ENCODE measurements at regions not wholly inside any gene's neighbourhood (a gene's known extent, or its start where the extent isn't known, plus 50 kb on each side); places are given as distances from the start of the nearest gene placed in this dataset.
"Not testable (repeated sequence)": the region's sequence is repeated elsewhere in the genome, so short reads cannot be mapped to it uniquely, and the experiment has no call there.

DNA sequence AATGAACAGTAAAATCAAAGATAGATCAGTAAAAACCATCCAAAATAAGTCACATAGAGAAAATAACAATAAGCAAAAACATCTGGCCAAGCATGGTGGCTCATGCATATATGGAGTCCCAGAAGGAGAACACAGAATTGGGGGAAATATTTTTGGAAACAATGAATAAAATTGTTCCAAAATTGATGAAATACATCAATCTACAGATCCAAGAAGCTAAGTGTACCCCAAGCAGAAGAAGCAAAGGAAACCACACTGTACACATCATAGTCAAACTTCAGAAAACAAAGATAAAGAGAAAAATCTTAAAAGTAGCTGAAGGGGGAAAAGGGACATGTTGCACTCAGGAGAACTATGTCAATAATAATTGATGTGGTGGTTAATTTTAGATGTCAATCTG lies 80.4 kb upstream of the RMP24 start (continued):
- no peak for TF ChIP-seq EZH2 (IDR thresholded peaks at IDR 0.05; ENCODE audit: low read depth, low read length, severe bottlenecking)

DNA sequence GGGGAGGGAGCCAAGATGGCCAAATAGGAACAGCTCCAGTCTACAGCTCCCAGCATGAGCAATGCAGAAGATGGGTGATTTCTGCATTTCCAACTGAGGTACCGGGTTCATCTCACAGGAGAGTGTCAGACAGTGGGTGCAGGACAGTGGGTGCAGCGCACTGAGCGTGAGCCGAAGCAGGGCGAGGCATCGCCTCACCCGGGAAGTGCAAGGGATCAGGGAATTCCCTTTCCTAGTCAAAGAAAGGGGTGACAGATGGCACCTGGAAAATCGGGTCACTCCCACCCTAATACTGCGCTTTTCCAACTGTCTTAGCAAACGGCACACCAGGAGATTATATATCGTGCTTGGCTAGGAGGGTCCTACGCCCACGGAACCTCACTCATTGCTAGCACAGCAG lies 75.0 kb upstream of the RMP24 start:
- H3K4me3 ChIP-seq (ENCODE audit: extremely low read depth in 1 of 4, insufficient read depth in 2 of 4, low read depth in 3 of 4, low read length in 4 of 4); H3K4ac ChIP-seq (replicated peaks; ENCODE audit: insufficient read length, low read depth, low read length); H4K91ac ChIP-seq (replicated peaks; ENCODE audit: insufficient read length, low read length); H3K9ac ChIP-seq (replicated peaks in 1 of 4; ENCODE audit: extremely low read depth in 1 of 4, low read depth in 3 of 4, low read length in 3 of 4); H3K27ac ChIP-seq (ENCODE audit: low read depth, low read length); H4K20me1 ChIP-seq (replicated peaks in 1 of 2; ENCODE audit: control insufficient read depth in 1 of 2, insufficient read depth in 2 of 2, low read length in 2 of 2); H2BK120ac ChIP-seq (replicated peaks; ENCODE audit: low read depth, low read length); H3K23me2 ChIP-seq (ENCODE audit: low read depth, low read length); H3K14ac ChIP-seq (ENCODE audit: insufficient read length); H4K8ac ChIP-seq (ENCODE audit: extremely low read depth, insufficient read depth, low read length); H2AK5ac ChIP-seq (ENCODE audit: low read depth, low read length); DNase-seq (ENCODE audit: low read depth in 1 of 2, low spot score in 2 of 2); H2AFZ ChIP-seq (ENCODE audit: low read length); H2BK20ac ChIP-seq (ENCODE audit: low read length); H2BK15ac ChIP-seq (ENCODE audit: low read length); H4K5ac ChIP-seq (ENCODE audit: insufficient read length, low read depth, low read length); H3K18ac ChIP-seq (ENCODE audit: extremely low read depth, low read length); H3K4me2 ChIP-seq (ENCODE audit: insufficient read depth in 1 of 2, low read depth in 2 of 2, low read length in 2 of 2); H3K23ac ChIP-seq (ENCODE audit: insufficient read length); H2BK12ac ChIP-seq (ENCODE audit: low read depth, low read length); H3K27me3 ChIP-seq (replicated peaks in 1 of 4; ENCODE audit: control insufficient read depth in 3 of 4, extremely low read depth in 1 of 4, insufficient read depth in 3 of 4, low read length in 3 of 4); H3K56ac ChIP-seq (replicated peaks; ENCODE audit: insufficient read length, low read depth, low read length); H3K4me1 ChIP-seq (replicated peaks in 1 of 4; ENCODE audit: control insufficient read depth in 3 of 4, insufficient read depth in 4 of 4, low read length in 3 of 4); FAIRE-seq; H3K79me1 ChIP-seq (ENCODE audit: low read depth, low read length); H3K79me2 ChIP-seq (ENCODE audit: control insufficient read depth in 1 of 2, insufficient read depth in 2 of 2, low read length in 2 of 2); H2BK5ac ChIP-seq (ENCODE audit: low read depth, low read length): not testable (repeated sequence)
- 91% methylated on average over 13 of the region's 13 CpGs; no CpG with 5 or more reads in 1 of the 2 experiments for WGBS, 2 experiments (ENCODE audit: extremely low coverage in 1 of 2, insufficient coverage in 1 of 2, insufficient read length in 1 of 2, insufficient replicate concordance in 2 of 2, low coverage in 1 of 2, low lambda C conversion rate in 2 of 2, missing lambda C conversion rate in 1 of 2)
- ChIA-PET POLR2A (ENCODE audit: partially characterized antibody) (interaction anchor here (1.8 kb wide), 1 partner anchor 10 kb away, joined by 4 read pairs; no protein-coding TSS in a partner anchor), CTCF (ENCODE audit: partially characterized antibody) (interaction anchor here (1.0 kb wide), 1 partner anchor 29 kb away, joined by 5 read pairs; no protein-coding TSS in a partner anchor)
- peaks cover 0 to 49% (median 10%) of the 10 kb centered on the region in 4 experiments; a peak in 4 of 8 replicates for H3K36me3 ChIP-seq (ENCODE audit: control insufficient read depth in 2 of 4, insufficient read depth in 4 of 4, low read length in 3 of 4)
- H3K9me3 ChIP-seq (ENCODE audit: insufficient read depth in 2 of 2, low read depth in 1 of 2, low read length in 1 of 2): peaks cover 14 to 29% of the 10 kb centered on the region in 2 experiments; a peak in 3 of 4 replicates
